ENCODE measurements at regions not wholly inside any gene's neighbourhood (a gene's known extent, or its start where the extent isn't known, plus 50 kb on each side); places are given as distances from the start of the nearest gene placed in this dataset.

- peaks cover 48% of the 10 kb centered on the region for H3K4me1 ChIP-seq (ENCODE audit: control insufficient read depth, insufficient read depth, low read length)
- H3K36me3 ChIP-seq (ENCODE audit: control insufficient read depth, insufficient read depth, low read length): no peaks in the 10 kb centered on the region
- peak in 1 of 6 donors; percentile 66 for DNase-seq (ENCODE audit: low read depth in 4 of 6, low spot score in 6 of 6)
- H3K27ac ChIP-seq (ENCODE audit: low read depth, low read length): no peak overlapping the region
- H3K27me3 ChIP-seq (ENCODE audit: control insufficient read depth, insufficient read depth, low read length): no peaks in the 10 kb centered on the region
- H3K9me3 ChIP-seq (ENCODE audit: control insufficient read depth, insufficient read depth, low read length): no peaks in the 10 kb centered on the region
- 70% methylated on average over 8 of the region's 12 CpGs for WGBS (ENCODE audit: insufficient coverage)
- no peak overlapping the region for H3K4me3 ChIP-seq (ENCODE audit: low read depth, low read length)
These were observed 258.7 kb downstream of the LRFN2 start for GRCh38 chr6:40328386-40328985.

GRCh38 chr6:40326714-40327421 is 260.3 kb downstream of the LRFN2 start:
- DNase-seq (ENCODE audit: low read depth in 4 of 6, low spot score in 6 of 6): peak in 1 of 6 donors; percentile 80
- 54% methylated on average over 3 of the region's 3 CpGs for WGBS (ENCODE audit: insufficient coverage)
- no peak overlapping the region for H3K4me3 ChIP-seq (ENCODE audit: low read depth, low read length)
- H3K27ac ChIP-seq (ENCODE audit: low read depth, low read length): no peak overlapping the region
- H3K36me3 ChIP-seq (ENCODE audit: control insufficient read depth, insufficient read depth, low read length): no peaks in the 10 kb centered on the region
- H3K27me3 ChIP-seq (ENCODE audit: control insufficient read depth, insufficient read depth, low read length): no peaks in the 10 kb centered on the region
- no peaks in the 10 kb centered on the region for H3K9me3 ChIP-seq (ENCODE audit: control insufficient read depth, insufficient read depth, low read length)
- H3K4me1 ChIP-seq (ENCODE audit: control insufficient read depth, insufficient read depth, low read length): peaks cover 47% of the 10 kb centered on the region

- H3K9me3 ChIP-seq (ENCODE audit: control insufficient read depth, insufficient read depth, low read length): no peaks in the 10 kb centered on the region
- no peak for DNase-seq (ENCODE audit: low read depth in 4 of 6, low spot score in 6 of 6)
- H3K27ac ChIP-seq (ENCODE audit: low read depth, low read length): no peak overlapping the region
- H3K36me3 ChIP-seq (ENCODE audit: control insufficient read depth, insufficient read depth, low read length): no peaks in the 10 kb centered on the region
- no peaks in the 10 kb centered on the region for H3K27me3 ChIP-seq (ENCODE audit: control insufficient read depth, insufficient read depth, low read length)
- peaks cover 36% of the 10 kb centered on the region for H3K4me1 ChIP-seq (ENCODE audit: control insufficient read depth, insufficient read depth, low read length)
- WGBS (ENCODE audit: insufficient coverage): 93% methylated on average over 3 of the region's 3 CpGs
- H3K4me3 ChIP-seq (ENCODE audit: low read depth, low read length): no peak overlapping the region
These were observed 261.4 kb downstream of the LRFN2 start for GRCh38 chr6:40325791-40326190.

- H3K27me3 ChIP-seq (ENCODE audit: control insufficient read depth, insufficient read depth, low read length): no peaks in the 10 kb centered on the region
- H3K27ac ChIP-seq (ENCODE audit: low read depth, low read length): no peak overlapping the region
- H3K4me1 ChIP-seq (ENCODE audit: control insufficient read depth, insufficient read depth, low read length): peaks cover 31% of the 10 kb centered on the region
- 88% methylated on average over 1 of the region's 2 CpGs for WGBS (ENCODE audit: insufficient coverage)
- no peak overlapping the region for H3K4me3 ChIP-seq (ENCODE audit: low read depth, low read length)
- no peak for DNase-seq (ENCODE audit: low read depth in 4 of 6, low spot score in 6 of 6)
- no peaks in the 10 kb centered on the region for H3K9me3 ChIP-seq (ENCODE audit: control insufficient read depth, insufficient read depth, low read length)
- H3K36me3 ChIP-seq (ENCODE audit: control insufficient read depth, insufficient read depth, low read length): no peaks in the 10 kb centered on the region
These were observed 262.1 kb downstream of the LRFN2 start for GRCh38 chr6:40325041-40325440.

GRCh38 chr6:40323881-40324634 is 263.1 kb downstream of the LRFN2 start:
- H3K4me1 ChIP-seq (ENCODE audit: control insufficient read depth, insufficient read depth, low read length): peaks cover 29% of the 10 kb centered on the region
- no peak overlapping the region for H3K4me3 ChIP-seq (ENCODE audit: low read depth, low read length)
- no peaks in the 10 kb centered on the region for H3K9me3 ChIP-seq (ENCODE audit: control insufficient read depth, insufficient read depth, low read length)
- no peaks in the 10 kb centered on the region for H3K36me3 ChIP-seq (ENCODE audit: control insufficient read depth, insufficient read depth, low read length)
- 50% methylated on average over 4 of the region's 8 CpGs for WGBS (ENCODE audit: insufficient coverage)
- H3K27me3 ChIP-seq (ENCODE audit: control insufficient read depth, insufficient read depth, low read length): no peaks in the 10 kb centered on the region
- no peak for DNase-seq (ENCODE audit: low read depth in 4 of 6, low spot score in 6 of 6)
- no peak overlapping the region for H3K27ac ChIP-seq (ENCODE audit: low read depth, low read length)

- H3K4me1 ChIP-seq (ENCODE audit: control insufficient read depth, insufficient read depth, low read length): peaks cover 26% of the 10 kb centered on the region
- WGBS (ENCODE audit: insufficient coverage): 94% methylated on average over 5 of the region's 9 CpGs
These were observed 264.8 kb downstream of the LRFN2 start for GRCh38 chr6:40322336-40322735.

GRCh38 chr6:40321616-40322015 is 265.5 kb downstream of the LRFN2 start:
- Histone ChIP-seq H3K27me3 (ENCODE audit: control insufficient read depth, insufficient read depth, low read length) (no peaks in the 10 kb centered on the region), H3K27ac (ENCODE audit: low read depth, low read length) (no peak overlapping the region), H3K4me3 (ENCODE audit: low read depth, low read length) (no peak overlapping the region), H3K4me1 (ENCODE audit: control insufficient read depth, insufficient read depth, low read length) (peaks cover 20% of the 10 kb centered on the region), H3K9me3 (ENCODE audit: control insufficient read depth, insufficient read depth, low read length) (no peaks in the 10 kb centered on the region), H3K36me3 (ENCODE audit: control insufficient read depth, insufficient read depth, low read length) (no peaks in the 10 kb centered on the region)
- 60% methylated on average over 1 of the region's 7 CpGs for WGBS (ENCODE audit: insufficient coverage)
- no peak for DNase-seq (ENCODE audit: low read depth in 4 of 6, low spot score in 6 of 6)

More at GRCh38 chr6:40322336-40322735, 264.8 kb downstream of the LRFN2 start:
- no peak overlapping the region for H3K4me3 ChIP-seq (ENCODE audit: low read depth, low read length)
- DNase-seq (ENCODE audit: low read depth in 4 of 6, low spot score in 6 of 6): no peak
- no peaks in the 10 kb centered on the region for H3K9me3 ChIP-seq (ENCODE audit: control insufficient read depth, insufficient read depth, low read length)
- H3K27ac ChIP-seq (ENCODE audit: low read depth, low read length): no peak overlapping the region
- no peaks in the 10 kb centered on the region for H3K27me3 ChIP-seq (ENCODE audit: control insufficient read depth, insufficient read depth, low read length)
- no peaks in the 10 kb centered on the region for H3K36me3 ChIP-seq (ENCODE audit: control insufficient read depth, insufficient read depth, low read length)

GRCh38 chr6:40320947-40321346 is 266.2 kb downstream of the LRFN2 start:
- H3K9me3 ChIP-seq (ENCODE audit: control insufficient read depth, insufficient read depth, low read length): no peaks in the 10 kb centered on the region
- no peaks in the 10 kb centered on the region for H3K36me3 ChIP-seq (ENCODE audit: control insufficient read depth, insufficient read depth, low read length)
- no peak for DNase-seq (ENCODE audit: low read depth in 4 of 6, low spot score in 6 of 6)
- peaks cover 18% of the 10 kb centered on the region for H3K4me1 ChIP-seq (ENCODE audit: control insufficient read depth, insufficient read depth, low read length)
- no peaks in the 10 kb centered on the region for H3K27me3 ChIP-seq (ENCODE audit: control insufficient read depth, insufficient read depth, low read length)
- H3K4me3 ChIP-seq (ENCODE audit: low read depth, low read length): no peak overlapping the region
- WGBS (ENCODE audit: insufficient coverage): no CpG with 5 or more reads among the region's 2 CpGs
- no peak overlapping the region for H3K27ac ChIP-seq (ENCODE audit: low read depth, low read length)

- H3K27ac ChIP-seq (ENCODE audit: low read depth, low read length): no peak overlapping the region
- H3K27me3 ChIP-seq (ENCODE audit: control insufficient read depth, insufficient read depth, low read length): no peaks in the 10 kb centered on the region
- whole genome bisulfite sequencing (ENCODE audit: insufficient coverage): 98% methylated on average over 3 of the region's 3 CpGs
- DNase-seq (ENCODE audit: low read depth in 4 of 6, low spot score in 6 of 6): no peak
- peaks cover 17% of the 10 kb centered on the region for H3K4me1 ChIP-seq (ENCODE audit: control insufficient read depth, insufficient read depth, low read length)
- no peaks in the 10 kb centered on the region for H3K36me3 ChIP-seq (ENCODE audit: control insufficient read depth, insufficient read depth, low read length)
- no peak overlapping the region for H3K4me3 ChIP-seq (ENCODE audit: low read depth, low read length)
- H3K9me3 ChIP-seq (ENCODE audit: control insufficient read depth, insufficient read depth, low read length): no peaks in the 10 kb centered on the region
These were observed 266.7 kb downstream of the LRFN2 start for GRCh38 chr6:40320441-40320840.
